ENCODE measurements at regions not wholly inside any gene's neighbourhood (a gene's known extent, or its start where the extent isn't known, plus 50 kb on each side); places are given as distances from the start of the nearest gene placed in this dataset.

GRCh38 chr6:2414885-2415547 lies 169.6 kb upstream of the GMDS start:
- no peak for DNase-seq

- DNase-seq, result no peak
These were observed 167.3 kb upstream of the GMDS start for GRCh38 chr6:2412731-2413130.

DNA sequence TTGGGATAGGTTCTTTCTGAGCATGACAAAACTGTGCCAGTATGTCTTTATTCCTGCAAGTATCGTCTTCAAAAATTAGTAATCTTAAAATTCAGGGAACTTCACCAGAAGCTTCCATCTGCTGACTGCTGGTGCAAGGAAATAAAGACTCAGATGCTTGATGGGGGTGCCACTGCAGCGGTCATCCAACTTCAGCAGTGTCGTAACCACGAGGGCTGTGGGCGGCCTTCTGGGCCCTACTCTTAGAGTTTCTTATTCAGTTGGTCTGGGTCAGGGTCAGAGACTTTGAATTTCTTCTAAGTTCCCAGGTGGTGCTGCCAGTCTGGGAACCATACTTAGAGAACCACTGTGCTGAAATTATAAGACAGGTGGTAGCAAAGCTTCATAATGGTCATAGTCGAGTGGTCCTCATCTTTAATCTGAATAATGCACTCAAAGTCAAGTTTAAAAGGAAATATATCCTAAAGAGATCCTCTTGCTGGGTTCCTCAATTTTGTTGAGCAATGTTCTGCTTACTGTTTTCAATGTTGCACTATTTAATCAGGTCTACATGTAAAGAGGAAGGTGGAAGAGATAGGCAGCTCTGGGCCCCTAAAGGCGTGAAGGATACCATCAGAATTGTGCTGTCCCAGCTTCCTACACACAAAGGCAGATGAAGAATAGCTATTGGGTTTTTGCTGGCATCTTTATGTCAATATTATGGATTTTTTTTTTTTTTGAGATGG lies 165.4 kb upstream of the GMDS start:
- DNase-seq, result no peak

GRCh38 chr6:2407525-2407924 lies 162.1 kb upstream of the GMDS start:
- DNase-seq, result no peak

DNA sequence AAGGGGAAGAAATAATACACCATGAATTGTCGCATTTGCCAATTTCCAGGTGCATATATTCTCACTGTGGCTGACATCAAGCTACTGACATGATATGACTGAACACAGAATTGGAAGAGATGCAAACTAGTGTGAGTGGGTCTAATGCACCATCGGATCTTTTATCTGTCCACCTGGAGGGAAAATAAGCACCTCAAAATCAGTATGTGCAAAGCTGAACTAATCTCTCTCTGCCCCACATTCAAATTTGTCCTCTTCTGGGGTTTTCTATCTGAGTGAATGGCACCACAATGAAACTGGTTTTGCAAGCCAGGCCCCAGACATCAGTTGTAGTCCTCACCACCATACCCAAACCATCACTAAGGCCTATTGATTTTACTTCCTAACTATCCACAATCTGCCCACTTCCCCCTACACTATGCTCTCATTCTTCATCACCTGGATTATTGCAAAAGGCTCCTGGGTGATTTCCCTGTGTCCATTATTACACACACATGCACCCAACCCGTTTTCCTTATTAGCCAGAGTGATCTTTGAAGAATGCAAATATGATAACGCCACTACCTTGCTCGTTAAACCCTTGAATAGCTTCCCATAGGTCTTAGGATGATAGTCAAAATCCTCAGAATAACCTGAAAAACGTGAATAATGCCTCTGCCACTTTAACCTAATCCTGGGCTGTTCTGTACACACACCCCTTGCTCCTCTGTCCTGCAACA lies 159.0 kb upstream of the GMDS start:
- no peak for DNase-seq

- no peak for DNase-seq
These were observed 158.1 kb upstream of the GMDS start for GRCh38 chr6:2403546-2403945.

DNA sequence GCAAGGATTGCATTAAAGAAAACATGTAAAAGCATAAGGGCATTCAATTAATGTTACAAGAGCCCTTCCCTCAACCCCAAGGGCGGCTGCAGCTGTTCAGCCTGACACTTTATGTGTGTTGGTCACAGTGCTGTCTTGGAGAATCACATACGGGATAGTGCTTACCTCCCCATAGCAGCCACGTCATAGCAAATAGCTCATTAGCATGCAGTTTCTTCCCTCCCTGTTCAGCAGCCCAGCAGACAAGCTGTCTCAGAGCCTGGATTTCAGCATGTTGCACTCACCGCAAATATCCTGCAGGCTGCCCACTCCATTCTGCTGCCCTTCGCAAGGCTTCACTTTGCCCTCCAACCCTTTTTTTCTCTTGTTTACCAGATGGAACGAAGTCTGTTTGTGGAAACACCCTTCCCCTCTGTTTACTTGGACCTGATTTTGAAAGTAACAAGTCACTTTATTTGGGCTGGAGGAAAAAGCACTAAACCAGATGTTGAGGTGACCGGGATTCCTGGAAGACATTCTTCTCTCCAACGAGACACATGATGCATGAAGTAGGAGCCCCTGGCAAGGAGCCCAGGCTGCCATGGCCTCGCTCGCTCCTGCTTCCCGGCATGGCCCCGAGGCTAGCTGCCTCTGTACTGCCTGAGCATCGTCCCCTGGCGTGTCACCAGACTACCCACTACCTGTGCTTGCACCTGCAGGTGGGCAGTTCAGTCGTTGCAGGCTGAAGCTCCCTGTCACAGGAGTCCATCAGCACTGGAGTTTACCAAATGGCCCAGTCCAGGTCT lies 151.6 kb upstream of the GMDS start:
- DNase-seq, result no peak

DNA sequence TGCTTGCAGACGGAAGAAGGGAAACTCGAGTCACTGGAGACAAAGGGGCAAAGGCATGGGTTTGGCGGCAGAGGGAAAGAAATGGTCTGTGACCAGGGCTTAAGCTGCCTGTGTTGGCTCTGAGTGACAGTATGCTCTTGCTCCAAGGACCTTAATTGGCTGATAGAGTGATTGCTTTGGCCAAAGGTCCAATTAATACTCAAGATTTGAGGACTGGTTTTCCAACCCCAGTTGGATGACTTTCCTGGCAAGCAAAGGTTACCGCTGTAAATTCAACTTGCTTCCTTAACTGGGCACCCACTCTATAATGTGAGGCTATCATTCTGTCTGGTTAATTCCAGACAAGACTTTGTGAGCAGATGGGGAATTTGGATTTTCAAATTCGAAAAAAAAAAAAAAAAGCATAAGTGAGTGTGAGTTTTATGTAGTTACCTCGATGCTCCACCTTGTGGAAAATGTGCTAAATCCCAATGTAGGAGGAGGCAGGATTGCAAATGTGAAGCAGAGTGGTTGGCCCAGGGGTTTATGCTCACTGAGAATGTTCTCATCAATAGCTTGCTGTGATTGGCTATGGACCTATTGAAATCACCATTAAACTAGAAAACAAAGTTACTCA lies 150.7 kb upstream of the GMDS start:
- DNase-seq, result no peak

- no peak for DNase-seq
These were observed 143.3 kb upstream of the GMDS start for GRCh38 chr6:2388554-2389324.

- DNase-seq, result no peak
These were observed 142.0 kb upstream of the GMDS start for GRCh38 chr6:2387445-2387844.

- DNase-seq, result no peak
These were observed 140.1 kb upstream of the GMDS start for GRCh38 chr6:2385471-2385983.

GRCh38 chr6:2384528-2384927 lies 139.1 kb upstream of the GMDS start:
- DNase-seq, result no peak

GRCh38 chr6:2381872-2382661 lies 136.7 kb upstream of the GMDS start:
- DNase-seq, result no peak

GRCh38 chr6:2378891-2379652 lies 133.7 kb upstream of the GMDS start:
- no peak for DNase-seq

DNA sequence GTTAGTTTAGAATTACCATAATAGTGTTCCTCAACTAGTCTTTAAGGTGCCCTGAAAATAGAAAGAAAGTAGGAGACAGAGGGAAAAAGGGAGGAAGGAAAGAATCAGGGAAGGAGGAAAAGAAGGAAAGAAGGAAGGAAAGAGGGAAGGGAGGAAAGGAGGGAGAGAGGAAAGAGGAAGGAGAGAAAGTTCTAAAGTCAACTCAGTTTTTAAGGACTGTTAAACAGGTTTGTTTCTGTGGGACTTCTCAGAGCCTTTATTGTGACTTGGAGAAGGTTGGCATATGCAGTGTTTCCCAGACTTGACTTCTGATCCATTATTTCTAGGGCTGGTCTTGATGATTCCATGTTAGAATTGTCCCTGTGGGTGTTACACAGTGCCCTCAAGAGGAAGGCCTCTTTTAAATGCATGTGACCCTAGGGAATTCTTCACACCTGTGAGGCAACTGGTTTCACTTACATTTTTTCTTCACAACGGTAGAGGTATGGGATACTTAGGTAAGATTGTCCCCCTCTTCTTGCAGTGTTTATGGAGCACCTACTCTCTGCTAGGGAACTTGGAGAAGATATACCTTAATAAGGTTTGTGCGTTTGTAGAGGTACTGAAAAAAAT lies 132.7 kb upstream of the GMDS start:
- no peak for DNase-seq

- no peak for DNase-seq
These were observed 131.3 kb upstream of the GMDS start for GRCh38 chr6:2376429-2377355.

- no peak for DNase-seq
These were observed 130.0 kb upstream of the GMDS start for GRCh38 chr6:2375443-2375842.

DNA sequence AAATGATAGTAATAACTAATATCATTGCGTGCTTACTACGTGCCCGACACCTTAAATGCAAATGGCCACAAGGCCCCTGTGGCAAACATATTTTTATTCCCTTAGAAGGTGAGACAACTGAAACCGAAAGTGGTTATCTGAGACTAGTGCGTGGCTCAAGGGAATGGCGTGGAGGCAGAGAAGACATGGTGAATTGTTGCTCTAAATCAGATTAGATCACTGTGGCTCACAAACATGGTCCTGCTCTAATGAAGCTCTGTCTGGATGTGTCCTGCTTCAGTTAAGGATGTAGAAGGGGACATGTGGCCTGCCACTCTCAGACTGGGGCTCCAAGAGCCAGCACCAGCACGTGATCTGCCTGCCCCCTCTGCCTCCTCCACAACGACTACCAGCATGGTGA lies 124.2 kb upstream of the GMDS start:
- no peak for DNase-seq

GRCh38 chr6:2363211-2363610 lies 117.8 kb upstream of the GMDS start:
- no peak for DNase-seq

All from activated CD4-positive, alpha-beta T cell treated with anti-CD3 and anti-CD28 coated beads for 1 hour (primary cell).